ENCODE measurements at regions not wholly inside any gene's neighbourhood (a gene's known extent, or its start where the extent isn't known, plus 50 kb on each side); places are given as distances from the start of the nearest gene placed in this dataset.

DNA sequence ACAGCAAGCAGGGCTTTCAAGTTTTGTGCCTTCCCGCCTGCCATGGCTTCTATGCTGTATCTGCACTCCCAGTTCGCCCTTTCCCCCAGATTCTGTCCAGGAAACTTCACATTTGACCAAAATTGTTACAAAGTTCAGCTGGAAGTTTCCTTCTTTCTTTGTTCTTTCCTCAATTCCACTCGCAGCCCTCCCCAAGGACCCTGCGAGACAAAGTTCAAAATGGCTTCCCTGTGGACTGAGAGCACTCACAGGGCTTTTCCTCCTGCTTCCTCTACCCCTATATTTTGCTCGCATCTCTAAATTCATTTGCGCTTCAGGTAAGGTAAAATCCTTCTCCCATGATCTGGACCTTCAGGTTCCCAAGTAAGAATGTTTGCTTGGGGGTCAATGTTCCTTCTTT lies 1348.4 kb upstream of the B3GALT2 start:
- DNase-seq (ENCODE audit: low spot score) = no peak

DNA sequence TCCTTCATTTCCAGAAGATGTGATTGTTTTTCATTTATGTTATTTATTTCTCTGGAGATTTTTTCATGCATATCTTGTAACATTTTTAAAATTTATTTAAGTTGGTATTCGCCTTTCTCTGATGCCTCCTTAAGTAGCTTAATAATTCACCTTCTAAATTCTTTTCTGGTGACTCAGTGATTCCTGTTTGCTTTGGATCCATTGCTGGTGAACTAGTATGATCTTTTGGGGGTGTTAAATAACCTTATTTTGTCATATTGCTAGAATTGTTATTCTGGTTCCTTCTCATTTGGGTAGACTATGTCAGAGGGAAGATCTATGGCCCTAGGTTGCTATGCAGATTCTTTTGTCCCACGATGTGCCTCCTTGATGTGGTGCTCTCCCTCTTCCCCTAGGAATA lies 1347.2 kb upstream of the B3GALT2 start:
- DNase-seq (ENCODE audit: low spot score) = no peak

- no peak for DNase-seq (ENCODE audit: low spot score)
Measured at GRCh38 chr1:194517567-194517966, 1331.2 kb upstream of the B3GALT2 start.

DNA sequence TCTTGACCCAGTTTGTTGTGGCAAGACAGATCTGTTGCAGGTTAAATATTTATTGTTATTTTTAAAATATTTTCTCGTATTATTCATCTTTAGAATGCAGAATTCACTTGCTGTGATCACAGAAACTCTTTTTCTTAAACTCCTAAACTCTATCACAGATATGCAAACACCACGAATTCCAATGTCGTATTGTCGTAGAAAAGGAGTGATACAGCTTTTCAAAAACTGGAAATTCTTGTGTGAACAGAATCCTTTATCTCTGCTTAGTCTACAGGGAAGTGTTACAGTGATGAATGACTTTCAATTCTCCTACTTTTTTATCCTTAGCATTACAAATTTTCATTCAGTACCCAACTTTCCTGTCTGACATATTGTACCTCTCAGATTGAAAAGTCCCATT lies 1329.5 kb upstream of the B3GALT2 start:
- no peak for DNase-seq (ENCODE audit: low spot score)

DNA sequence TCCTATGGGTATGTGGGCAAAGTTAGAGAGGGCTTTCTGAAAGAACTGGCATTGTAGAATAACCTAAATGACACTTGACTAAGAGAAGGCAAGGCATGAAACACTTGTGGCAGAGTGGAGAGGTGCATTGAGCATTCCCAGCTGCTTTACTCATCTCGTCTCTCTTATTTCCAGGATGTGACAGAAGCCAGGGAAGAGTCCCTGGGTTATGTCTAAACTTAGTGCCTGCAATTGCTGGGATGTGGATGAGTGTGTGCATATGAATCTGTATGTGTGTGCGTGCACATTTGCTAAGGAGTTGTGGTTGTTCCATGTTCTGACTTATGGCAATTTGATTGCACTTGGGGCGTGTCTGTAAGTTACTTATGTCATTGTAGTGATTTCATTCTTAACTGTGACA lies 1326.5 kb upstream of the B3GALT2 start:
- no peak for DNase-seq (ENCODE audit: low spot score)

DNA sequence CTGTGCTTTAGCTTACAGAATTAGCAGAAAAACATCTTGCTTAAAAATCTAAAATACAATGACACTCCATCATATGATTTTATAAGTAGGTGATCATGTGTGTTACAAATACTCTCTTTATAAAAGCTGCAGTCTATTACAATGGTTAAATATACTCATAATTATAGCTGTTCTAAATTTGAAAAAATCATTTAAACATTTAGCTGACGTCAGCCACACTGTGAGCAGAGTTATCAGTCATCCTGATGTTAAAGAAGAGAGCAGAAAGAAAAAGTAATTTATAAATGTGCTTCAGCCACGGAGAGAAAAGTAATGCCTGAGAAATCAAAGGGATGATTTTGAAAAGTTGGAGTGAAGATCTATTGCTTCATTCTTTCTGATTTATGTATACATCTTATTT lies 1325.9 kb upstream of the B3GALT2 start:
- DNase-seq (ENCODE audit: low spot score) = no peak

DNA sequence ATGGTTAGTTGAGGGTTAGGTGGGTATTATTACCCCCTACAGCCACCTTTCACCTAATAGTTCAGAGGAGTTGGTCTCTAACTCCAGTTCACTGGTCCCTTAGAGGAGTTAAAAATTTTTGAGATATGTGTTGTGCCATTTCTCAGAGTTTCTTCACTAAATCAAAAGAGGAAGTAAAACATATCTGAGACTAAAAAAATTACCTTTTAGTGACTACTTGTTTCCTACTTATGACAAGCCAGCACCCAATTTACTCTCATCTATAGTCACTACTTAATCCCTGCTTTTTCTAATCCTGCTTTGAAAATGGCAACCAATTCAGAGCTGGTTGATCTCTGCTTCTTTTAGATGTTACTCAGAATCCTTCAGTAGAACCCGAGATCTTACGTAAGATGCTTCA lies 1316.8 kb upstream of the B3GALT2 start:
- no peak for DNase-seq (ENCODE audit: low spot score)

DNA sequence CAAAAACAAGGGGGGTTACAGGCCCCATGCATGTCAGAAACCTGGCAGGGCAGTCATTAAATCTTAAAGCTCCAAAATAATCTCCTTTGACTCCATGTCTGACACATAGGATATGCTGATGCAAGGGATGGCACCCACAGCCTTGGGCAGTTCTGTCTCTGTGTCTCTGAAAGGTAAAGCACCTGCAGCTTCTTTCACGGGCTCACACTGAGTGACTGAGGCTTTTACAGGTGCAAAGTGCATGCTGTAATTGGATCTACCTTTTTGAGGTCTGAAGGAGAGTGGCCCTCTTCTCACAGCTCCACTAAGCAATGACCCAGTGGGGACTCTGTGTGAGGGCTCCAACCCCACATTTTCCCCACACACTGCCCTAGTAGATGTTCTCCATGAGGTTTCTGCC lies 1309.0 kb upstream of the B3GALT2 start:
- no peak for DNase-seq (ENCODE audit: low spot score)

DNA sequence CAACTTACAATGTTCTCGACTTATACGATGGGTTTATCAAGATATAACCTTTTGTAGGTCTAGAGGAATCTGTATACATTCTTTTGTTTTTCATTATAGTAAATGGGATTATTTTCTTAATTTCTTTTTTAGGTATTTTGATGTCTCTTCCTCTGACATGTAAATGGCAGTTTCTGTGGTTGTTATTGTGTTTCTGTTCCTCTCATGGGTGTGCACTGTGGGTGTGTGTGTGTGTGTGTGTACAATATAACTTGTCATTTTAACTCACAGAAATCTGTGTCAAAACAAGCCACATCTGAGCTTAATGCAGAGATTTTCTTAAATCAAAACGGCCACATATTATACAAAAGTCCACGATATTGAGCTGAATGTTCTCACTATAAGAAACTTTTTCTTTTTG lies 1300.8 kb upstream of the B3GALT2 start:
- DNase-seq (ENCODE audit: low spot score) = no peak

DNA sequence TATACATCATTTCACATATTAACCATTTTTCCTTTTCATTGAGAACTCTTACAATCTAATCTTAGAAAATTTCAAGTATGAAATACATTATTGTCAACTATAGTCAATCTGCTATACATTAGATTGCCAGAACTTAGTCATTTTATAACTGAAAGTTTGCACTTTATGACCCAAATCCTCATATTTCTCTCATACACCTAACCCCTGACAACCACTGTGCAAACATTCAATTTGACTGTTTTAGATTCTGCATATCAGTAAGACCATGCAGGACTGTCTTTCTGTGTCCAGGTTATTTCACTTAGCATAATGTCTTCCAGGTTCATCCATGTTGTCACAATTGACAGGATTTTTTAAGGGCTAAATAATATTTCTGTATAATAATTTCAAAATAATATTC lies 1299.0 kb upstream of the B3GALT2 start:
- no peak for DNase-seq (ENCODE audit: low spot score)

DNA sequence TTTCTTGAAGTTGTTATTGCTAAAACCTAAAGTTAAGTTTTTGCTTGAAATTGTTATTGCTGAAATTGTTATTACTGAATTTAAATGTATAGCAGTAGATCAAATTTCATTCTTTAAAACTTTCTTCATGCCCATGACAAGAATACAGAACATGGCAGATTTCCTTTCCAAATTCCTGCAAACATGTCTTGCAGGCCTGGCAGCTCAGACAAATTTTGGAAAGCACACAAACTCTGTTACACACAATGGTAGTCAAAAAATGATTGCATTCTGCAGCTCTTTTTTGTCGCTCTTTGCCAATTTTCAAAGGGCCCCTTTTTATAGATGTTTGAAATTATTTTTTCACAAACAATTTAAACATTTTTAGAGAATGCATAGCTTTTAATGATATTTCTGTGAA lies 1292.3 kb upstream of the B3GALT2 start:
- DNase-seq (ENCODE audit: low spot score) = no peak

GRCh38 chr1:194477908-194478307 lies 1291.5 kb upstream of the B3GALT2 start:
- DNase-seq (ENCODE audit: low spot score) = peak; percentile 39

DNA sequence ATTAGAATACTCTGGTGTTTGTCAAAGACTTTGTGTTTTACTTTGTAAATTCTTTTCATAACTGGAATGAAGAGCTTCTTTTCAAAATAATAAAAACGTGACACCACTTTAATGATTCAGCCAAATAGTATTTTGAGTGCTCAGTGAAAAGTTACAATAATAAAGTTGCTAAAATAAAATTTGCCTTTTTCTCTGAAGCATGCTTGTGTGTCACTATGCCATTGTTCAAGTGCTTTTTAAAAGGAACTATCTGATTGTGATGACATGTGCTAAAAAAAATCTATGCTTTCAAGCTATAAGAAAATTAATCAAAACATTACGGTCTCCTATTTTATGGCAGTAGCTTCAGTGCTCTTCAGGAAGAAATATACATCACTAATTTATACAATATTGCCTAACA lies 1290.5 kb upstream of the B3GALT2 start:
- DNase-seq (ENCODE audit: low spot score) = no peak

- DNase-seq (ENCODE audit: low spot score) = no peak
Measured at GRCh38 chr1:194476351-194476750, 1289.9 kb upstream of the B3GALT2 start.

DNA sequence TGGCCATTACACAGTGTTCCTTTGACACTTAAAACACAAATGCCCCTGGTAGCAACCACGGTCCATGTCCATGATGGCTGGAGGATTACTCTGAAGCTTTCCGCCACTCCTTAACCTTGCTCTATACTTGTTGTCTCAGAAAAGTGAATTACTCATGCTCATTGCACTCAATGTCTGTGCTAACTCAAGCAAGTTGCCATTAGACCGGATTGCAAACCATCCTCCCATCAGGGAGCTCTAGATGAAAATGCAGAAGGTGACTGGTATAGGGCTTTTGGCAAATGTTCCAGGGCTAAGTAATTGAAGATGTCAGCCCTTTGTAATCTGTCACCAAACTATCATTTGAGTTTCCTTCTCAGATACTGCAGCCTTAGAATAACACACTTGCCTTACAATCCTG lies 1288.3 kb upstream of the B3GALT2 start:
- no peak for DNase-seq (ENCODE audit: low spot score)

GRCh38 chr1:194473766-194474165 lies 1287.4 kb upstream of the B3GALT2 start:
- DNase-seq (ENCODE audit: low spot score) = no peak

GRCh38 chr1:194469282-194469681 lies 1282.9 kb upstream of the B3GALT2 start:
- DNase-seq (ENCODE audit: low spot score) = no peak

- no peak for DNase-seq (ENCODE audit: low spot score)
Measured at GRCh38 chr1:194466706-194467105, 1280.3 kb upstream of the B3GALT2 start.

DNA sequence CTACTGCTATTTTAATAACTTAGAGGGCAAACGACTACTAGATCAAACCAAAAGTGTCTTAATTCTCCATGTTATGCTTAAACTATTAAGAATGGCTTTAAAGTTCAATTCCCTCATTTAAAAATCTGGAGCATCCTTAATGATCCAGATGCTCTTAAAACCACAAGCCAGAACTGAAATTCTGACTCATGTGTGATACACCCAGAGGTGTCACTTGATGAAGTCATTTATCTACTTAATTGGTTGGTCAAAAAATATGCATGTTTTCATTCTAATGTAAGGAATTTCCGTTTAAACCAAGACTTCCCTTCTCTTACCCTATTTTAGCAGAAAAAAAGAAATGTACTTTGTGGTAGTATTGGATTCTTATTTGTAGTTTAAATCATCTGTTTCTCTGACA lies 1261.2 kb upstream of the B3GALT2 start:
- DNase-seq (ENCODE audit: low spot score) = no peak

DNA sequence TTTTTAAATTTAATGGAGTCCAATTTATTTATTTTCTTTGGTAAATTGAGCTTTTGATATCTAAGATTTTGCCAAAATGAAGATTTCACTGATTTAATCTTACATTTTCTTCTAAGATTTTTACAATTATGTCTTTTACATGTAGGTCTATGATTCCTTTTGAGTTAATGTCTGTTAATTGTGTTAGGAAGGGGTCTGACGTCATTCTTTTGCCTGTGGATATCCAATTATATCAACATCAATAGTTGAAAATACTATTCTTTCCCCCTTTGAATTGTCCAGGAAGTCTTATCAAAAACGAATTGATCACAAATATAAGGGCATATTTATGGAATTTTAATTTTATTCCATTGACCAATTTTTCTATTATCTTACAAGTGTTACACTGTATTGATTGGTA lies 1258.8 kb upstream of the B3GALT2 start:
- no peak for DNase-seq (ENCODE audit: low spot score)

GRCh38 chr1:194442901-194443575 lies 1256.6 kb upstream of the B3GALT2 start:
- no peak for DNase-seq (ENCODE audit: low spot score)

DNA sequence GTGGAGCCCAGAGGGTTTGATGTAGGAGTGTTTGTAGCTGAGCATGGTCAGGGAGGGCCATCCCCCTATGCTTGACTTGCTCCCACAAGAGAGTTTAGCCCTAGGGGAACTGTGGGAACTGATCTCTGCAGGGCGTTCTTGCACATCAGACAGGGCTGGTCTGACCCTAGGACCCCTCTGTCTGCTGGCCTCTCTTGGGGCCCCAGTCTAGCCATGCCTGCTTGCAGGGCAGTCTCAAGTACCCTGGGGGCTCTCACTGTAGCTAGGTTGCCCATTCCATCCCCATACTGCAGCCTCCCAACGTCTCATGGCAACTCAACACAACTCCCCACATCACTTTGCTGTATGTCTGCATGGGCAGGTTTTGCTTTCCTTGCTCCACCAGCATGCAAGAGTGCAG lies 1250.7 kb upstream of the B3GALT2 start:
- no peak for DNase-seq (ENCODE audit: low spot score)

DNA sequence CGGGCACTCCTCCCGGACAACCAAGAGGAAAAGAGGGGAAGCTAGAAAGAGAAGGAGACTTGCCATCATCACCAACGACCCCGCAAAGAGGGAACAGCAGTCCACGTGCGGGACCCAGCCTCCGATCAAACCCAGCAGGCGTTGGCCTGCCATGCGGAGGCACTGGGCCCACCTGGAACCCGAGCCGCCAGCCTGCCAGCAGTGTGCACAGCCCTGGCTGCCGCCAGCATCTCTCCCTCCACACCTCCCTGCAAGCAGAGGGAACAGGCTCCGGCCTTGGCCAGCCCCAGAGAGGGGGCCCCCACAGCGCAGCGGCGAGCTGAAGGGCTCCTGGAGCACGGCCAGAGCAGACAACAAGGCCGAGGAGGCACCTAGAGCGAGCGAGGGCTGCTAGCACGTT lies 1244.7 kb upstream of the B3GALT2 start:
- no peak for DNase-seq (ENCODE audit: low spot score)

DNA sequence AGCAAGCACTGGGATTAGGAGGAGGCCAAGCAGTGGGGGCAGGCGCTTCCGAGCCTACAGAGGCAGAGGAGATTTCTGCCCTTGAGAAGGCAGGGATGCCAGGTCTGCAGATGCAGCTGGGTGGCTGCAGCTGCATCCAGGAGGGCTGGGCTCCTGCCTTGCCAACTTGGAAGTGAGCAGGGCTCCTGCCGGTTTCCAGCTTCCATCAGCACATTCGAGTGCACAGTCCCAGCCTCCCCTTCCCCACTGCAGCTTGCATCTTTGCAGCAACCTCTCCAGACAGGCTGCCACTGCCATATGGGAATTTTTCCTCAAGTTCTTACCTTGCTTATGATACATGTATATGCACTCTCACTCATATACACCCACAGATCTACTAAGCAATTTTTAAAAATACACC lies 1234.3 kb upstream of the B3GALT2 start:
- no peak for DNase-seq (ENCODE audit: low spot score)

DNA sequence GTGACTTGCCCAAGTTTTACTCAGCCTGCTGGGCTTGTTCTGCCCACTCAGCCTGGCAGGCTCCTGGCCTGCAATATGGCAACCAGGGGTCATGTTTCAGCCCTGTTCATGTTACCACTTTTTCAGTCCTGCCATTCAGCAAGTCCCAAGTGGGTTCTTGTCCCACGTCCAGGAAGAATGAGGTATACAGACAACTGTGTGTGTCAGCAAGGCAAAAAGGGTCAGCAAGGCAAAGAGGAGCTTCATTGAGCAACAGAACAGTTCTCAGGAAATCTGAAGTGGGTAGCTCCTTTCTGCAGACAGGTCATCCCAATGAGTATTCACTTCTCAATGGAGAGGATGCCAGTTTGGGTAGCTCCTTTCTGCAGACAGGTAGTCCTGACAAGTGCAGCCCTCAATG lies 1233.3 kb upstream of the B3GALT2 start:
- DNase-seq (ENCODE audit: low spot score) = peak; percentile 22

Data from NAMALWA (cell line).